Stimulated activated naive CD8-positive, alpha-beta T cell treated with anti-CD3 and anti-CD28 coated beads, Interleukin-15, amount 100 ng/mL, for 72 hours (primary cell): ENCODE measurements at regions not wholly inside any gene's neighbourhood (a gene's known extent, or its start where the extent isn't known, plus 50 kb on each side); places are given as distances from the start of the nearest gene placed in this dataset.

Experiments used
- ATAC-seq: fragments of 150-1000 bp; cut with Tn5 transposase; 2 replicates; pipeline ENCODE4 v1.10.0; 2021; ENCODE audit warnings: mild to moderate bottlenecking, moderate library complexity
- DNase-seq, 2 donors: peaks; one replicate each; pipeline ENCODE4 v3.0.0; 2021 to 2022
- H3K27ac Mint-ChIP-seq, 2 donors: one replicate each; pipeline ENCODE4 v1.8.0; 2022; ENCODE audit warnings: mild to moderate bottlenecking in 2 of 2, mixed read lengths in 2 of 2, moderate library complexity in 2 of 2
- H3K27me3 Mint-ChIP-seq: one replicate; pipeline ENCODE4 v1.8.0; 2022; ENCODE audit warnings: mixed read lengths
- H3K4me1 Mint-ChIP-seq: one replicate; pipeline ENCODE4 v1.8.0; 2022; ENCODE audit warnings: mild to moderate bottlenecking, mixed read lengths
- H3K4me3 Mint-ChIP-seq, 2 donors: one replicate each; pipeline ENCODE4 v1.8.0; 2022; ENCODE audit warnings: mild to moderate bottlenecking in 2 of 2, mixed read lengths in 2 of 2, moderate library complexity in 1 of 2
- H3K9me3 Mint-ChIP-seq, 2 donors: one replicate each; pipeline ENCODE4 v1.8.0; 2022; ENCODE audit warnings: mixed read lengths in 2 of 2

DNA sequence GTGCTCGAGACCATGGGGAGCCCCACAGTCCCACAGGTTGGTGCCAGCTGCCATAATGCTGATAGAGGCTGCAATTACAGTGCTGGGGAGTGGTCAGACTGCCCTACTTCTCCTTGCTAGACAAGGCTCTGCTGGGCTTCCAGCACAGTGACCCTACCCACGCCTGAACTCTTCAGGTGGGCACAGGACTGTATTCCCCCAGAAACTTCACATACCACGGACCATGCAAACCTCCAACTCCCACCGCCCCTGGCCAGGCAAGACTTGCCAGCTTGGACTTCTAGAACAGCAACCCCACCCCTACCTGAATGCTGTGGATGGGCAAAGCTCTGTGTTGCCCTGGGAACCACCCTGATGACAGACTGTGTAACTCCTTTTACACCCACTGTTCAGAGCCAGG lies 885.3 kb downstream of the SI start:
- Mint-ChIP-seq H3K27ac (no peak overlapping the region), H3K4me3 (no peak overlapping the region), H3K27me3 (no peaks in the 10 kb centered on the region), H3K9me3 (peaks cover 0 to 10% of the 10 kb centered on the region in 2 donors), H3K4me1 (no peaks in the 10 kb centered on the region)
- ATAC-seq (no peak), DNase-seq (no peak)

DNA sequence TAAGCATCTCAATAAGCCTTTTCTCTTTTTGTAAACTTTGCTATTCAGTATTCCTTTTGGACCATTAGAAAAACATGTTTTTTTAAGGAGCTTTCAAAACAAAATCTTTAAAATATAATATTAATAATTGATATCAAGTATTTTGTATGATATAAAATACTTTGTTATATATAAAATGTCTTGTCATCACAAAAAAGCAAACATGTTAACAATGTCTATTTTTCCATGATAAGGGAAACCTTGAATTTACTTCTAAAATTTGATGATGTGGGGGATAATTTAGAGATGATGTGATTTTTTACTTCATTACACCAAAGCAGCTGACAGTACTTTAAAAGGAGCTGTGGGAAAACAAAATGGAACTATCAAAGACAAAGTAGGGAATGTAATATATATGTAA lies 887.7 kb downstream of the SI start:
- Mint-ChIP-seq H3K9me3 (peaks cover 0 to 12% of the 10 kb centered on the region in 2 donors), H3K4me1 (no peaks in the 10 kb centered on the region), H3K4me3 (no peak overlapping the region), H3K27ac (no peak overlapping the region), H3K27me3 (no peaks in the 10 kb centered on the region)
- no peak for ATAC-seq
- DNase-seq = no peak

DNA sequence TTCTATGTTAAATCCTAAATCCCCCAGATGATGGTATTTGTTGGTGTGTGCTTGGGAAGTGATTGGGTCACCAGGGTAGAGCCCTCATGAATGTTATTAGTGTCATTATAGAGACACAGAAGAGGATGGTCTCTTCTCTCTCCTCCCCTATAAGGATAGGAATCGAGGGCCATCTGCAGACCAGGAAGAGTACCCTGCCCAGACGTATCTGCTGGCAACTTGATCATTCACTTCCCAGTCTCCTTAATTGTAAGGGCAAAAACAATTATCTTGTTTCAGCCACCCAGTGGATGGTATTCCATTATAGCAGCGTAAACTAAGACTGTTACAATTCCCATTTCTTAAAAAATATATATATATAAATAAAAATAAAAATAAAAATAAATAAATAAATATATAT lies 892.2 kb downstream of the SI start:
- Mint-ChIP-seq H3K27me3 (no peaks in the 10 kb centered on the region), H3K4me3 (no peak overlapping the region), H3K27ac (no peak overlapping the region), H3K4me1 (no peaks in the 10 kb centered on the region), H3K9me3 (peaks cover 17 to 18% of the 10 kb centered on the region in 2 donors)
- no peak for DNase-seq
- ATAC-seq = no peak

GRCh38 chr3:164179110-164179774 lies 899.1 kb downstream of the SI start:
- Mint-ChIP-seq H3K9me3 (peaks cover 19 to 22% of the 10 kb centered on the region in 2 donors), H3K4me3 (no peak overlapping the region), H3K27ac (no peak overlapping the region), H3K27me3 (no peaks in the 10 kb centered on the region), H3K4me1 (no peaks in the 10 kb centered on the region)
- DNase-seq (no peak), ATAC-seq (no peak)

DNA sequence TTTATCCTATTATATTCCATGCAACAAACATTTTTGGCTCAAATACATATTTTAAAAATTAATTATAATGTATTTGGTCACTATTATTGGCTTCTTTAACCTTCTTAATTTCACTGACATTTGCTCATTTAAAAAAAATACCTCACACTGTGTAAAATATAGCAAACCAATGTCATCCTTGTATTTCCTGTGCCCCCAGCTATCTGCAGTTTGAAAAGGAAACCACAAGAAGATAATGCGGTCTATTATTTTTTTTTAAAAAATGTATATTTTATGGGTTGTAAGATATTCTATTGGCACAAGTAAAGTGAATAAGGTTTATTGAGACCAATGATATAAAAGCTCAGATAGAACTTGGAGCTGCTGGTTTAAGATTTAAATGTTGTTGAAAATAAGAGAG lies 904.2 kb downstream of the SI start:
- Mint-ChIP-seq H3K4me3 (no peak overlapping the region), H3K4me1 (no peaks in the 10 kb centered on the region), H3K27me3 (no peaks in the 10 kb centered on the region), H3K27ac (no peak overlapping the region), H3K9me3 (peaks cover 0 to 7% of the 10 kb centered on the region in 2 donors)
- ATAC-seq (no peak), DNase-seq (no peak)

GRCh38 chr3:164155400-164155799 lies 922.9 kb downstream of the SI start:
- no peak for DNase-seq
- Mint-ChIP-seq H3K4me3 (no peak overlapping the region), H3K9me3 (peaks cover 31 to 32% of the 10 kb centered on the region in 2 donors), H3K4me1 (no peaks in the 10 kb centered on the region), H3K27me3 (no peaks in the 10 kb centered on the region), H3K27ac (no peak overlapping the region)
- no peak for ATAC-seq

DNA sequence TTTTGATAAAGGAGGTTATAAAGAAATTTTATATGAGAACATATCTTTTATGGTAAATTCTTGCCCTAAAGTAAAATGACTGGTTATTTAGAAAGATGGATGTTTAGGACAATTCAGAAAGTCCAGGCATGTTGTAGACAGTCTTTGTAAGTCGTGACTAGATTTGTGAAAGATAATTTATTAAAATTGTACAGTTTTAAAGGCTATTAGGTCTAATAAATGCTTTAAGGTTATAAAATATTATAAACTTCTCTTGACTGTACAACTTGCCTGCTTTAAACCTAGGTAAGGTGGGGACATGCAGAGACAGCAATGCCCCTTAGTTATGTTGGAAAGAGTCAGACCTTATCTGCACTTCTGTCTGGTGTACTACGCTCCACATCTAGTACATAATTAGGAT lies 933.5 kb downstream of the SI start:
- DNase-seq = no peak
- Mint-ChIP-seq H3K27me3 (no peaks in the 10 kb centered on the region), H3K4me3 (no peak overlapping the region), H3K9me3 (peaks cover 10 to 24% of the 10 kb centered on the region in 2 donors), H3K27ac (no peak overlapping the region), H3K4me1 (no peaks in the 10 kb centered on the region)
- no peak for ATAC-seq

DNA sequence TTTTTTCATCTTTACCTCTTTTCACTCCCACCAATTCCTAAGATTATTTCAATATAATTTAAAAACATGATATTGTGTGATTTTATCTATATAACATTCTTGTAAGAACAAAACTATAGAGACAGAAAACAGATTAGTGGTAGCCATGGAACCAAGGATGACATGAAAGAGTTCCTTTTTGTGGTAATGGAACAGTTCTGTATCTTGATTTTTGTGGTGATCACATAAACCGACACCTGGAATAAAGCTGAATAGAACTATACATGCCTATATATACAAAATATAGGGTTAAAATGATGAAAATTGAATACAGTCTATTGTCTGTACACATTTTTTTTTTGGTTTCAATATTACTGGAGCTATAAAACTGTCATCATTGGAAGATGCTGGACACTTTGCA lies 945.4 kb downstream of the SI start:
- Mint-ChIP-seq H3K4me1 (no peaks in the 10 kb centered on the region), H3K9me3 (no peaks in the 10 kb centered on the region), H3K27ac (no peak overlapping the region), H3K4me3 (no peak overlapping the region), H3K27me3 (no peaks in the 10 kb centered on the region)
- DNase-seq (no peak), ATAC-seq (no peak)

GRCh38 chr3:164113371-164114332 lies 964.6 kb downstream of the SI start:
- Mint-ChIP-seq H3K4me1 (no peaks in the 10 kb centered on the region), H3K9me3 (peaks cover 5 to 8% of the 10 kb centered on the region in 2 donors), H3K27ac (no peak overlapping the region), H3K27me3 (no peaks in the 10 kb centered on the region), H3K4me3 (no peak overlapping the region)
- ATAC-seq (no peak), DNase-seq (no peak)

- ATAC-seq = no peak
- H3K4me1 Mint-ChIP-seq = no peaks in the 10 kb centered on the region
- DNase-seq = no peak
- H3K27me3 Mint-ChIP-seq = no peaks in the 10 kb centered on the region
- peaks cover 9 to 10% of the 10 kb centered on the region in 2 donors for H3K9me3 Mint-ChIP-seq
- no peak overlapping the region for H3K4me3 Mint-ChIP-seq
- no peak overlapping the region for H3K27ac Mint-ChIP-seq
Measured at GRCh38 chr3:164096352-164096751, 981.9 kb downstream of the SI start.

DNA sequence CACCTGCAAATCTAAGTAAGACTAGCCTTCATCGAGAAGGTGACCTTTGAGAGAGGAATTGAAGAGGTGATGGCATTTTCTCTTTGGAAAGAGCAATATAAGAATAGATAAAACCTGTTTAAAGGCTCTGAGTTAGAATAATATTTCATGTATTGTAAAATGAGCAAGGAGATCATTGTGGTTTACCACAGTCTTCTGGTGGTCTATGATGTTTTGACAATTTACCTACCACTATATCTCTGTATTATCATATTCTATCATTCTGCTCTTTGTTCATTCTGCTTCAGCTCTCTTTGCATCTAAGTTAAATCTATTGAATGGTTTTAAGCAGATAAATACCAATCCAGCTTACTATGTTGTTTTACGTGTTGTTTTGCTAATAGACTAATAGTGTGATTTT lies 982.3 kb downstream of the SI start:
- ATAC-seq (no peak), DNase-seq (no peak)
- H3K4me1 Mint-ChIP-seq = no peaks in the 10 kb centered on the region
- no peaks in the 10 kb centered on the region for H3K27me3 Mint-ChIP-seq
- H3K27ac Mint-ChIP-seq = no peak overlapping the region
- H3K4me3 Mint-ChIP-seq = no peak overlapping the region
- H3K9me3 Mint-ChIP-seq = peaks cover 13% of the 10 kb centered on the region in 2 donors

GRCh38 chr3:164095279-164095678 lies 983.0 kb downstream of the SI start:
- Mint-ChIP-seq H3K27me3 (no peaks in the 10 kb centered on the region), H3K9me3 (peaks cover 15 to 16% of the 10 kb centered on the region in 2 donors), H3K27ac (no peak overlapping the region), H3K4me1 (no peaks in the 10 kb centered on the region), H3K4me3 (no peak overlapping the region)
- ATAC-seq (no peak), DNase-seq (no peak)

DNA sequence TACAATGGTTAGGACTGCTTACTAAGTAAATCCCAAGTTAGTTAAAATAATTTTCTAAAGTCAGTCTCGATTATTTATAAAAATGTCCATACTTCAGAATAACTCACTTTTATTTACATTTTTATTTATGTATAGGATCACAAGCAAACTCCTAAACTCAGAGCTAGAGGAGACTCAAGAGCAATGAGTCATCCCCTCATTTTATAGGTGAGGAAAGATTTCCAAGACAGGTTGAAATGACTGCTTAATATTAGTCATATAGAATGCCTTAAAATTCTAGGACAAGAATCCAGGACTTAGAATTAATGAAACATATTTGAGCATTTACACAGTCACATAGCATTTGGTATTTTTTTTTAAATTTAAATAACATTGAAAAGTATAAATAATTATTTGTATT lies 983.8 kb downstream of the SI start:
- DNase-seq (no peak), ATAC-seq (no peak)
- Mint-ChIP-seq H3K27ac (no peak overlapping the region), H3K4me1 (no peaks in the 10 kb centered on the region), H3K9me3 (peaks cover 15 to 16% of the 10 kb centered on the region in 2 donors), H3K27me3 (no peaks in the 10 kb centered on the region), H3K4me3 (no peak overlapping the region)

GRCh38 chr3:164080208-164080607 lies 998.1 kb downstream of the SI start:
- Mint-ChIP-seq H3K27me3 (no peaks in the 10 kb centered on the region), H3K9me3 (peaks cover 0 to 7% of the 10 kb centered on the region in 2 donors), H3K4me3 (no peak overlapping the region), H3K4me1 (no peaks in the 10 kb centered on the region), H3K27ac (no peak overlapping the region)
- ATAC-seq (no peak), DNase-seq (no peak)

GRCh38 chr3:164064298-164064697 lies 1014.0 kb downstream of the SI start:
- Mint-ChIP-seq H3K27me3 (no peaks in the 10 kb centered on the region), H3K4me1 (no peaks in the 10 kb centered on the region), H3K4me3 (no peak overlapping the region), H3K27ac (no peak overlapping the region), H3K9me3 (peaks cover 10 to 36% of the 10 kb centered on the region in 2 donors)
- DNase-seq (no peak), ATAC-seq (no peak)

DNA sequence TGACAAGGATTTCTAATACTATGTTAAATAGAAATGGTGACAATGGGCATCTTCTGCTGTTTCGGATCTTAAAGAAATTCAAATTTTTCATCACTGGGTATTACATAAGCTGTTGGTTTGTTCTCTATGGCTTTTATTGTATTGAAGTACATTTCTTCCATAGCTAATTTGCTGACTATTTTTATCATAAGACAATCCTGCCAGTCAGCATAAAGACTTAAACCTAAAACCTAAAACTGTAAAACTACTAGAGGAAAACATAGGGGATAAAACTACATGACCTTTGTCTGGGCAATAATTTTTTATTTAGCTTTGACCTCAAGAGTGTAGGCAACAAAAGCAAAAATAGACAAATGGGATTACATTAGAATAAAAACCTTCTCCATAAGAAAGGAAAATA lies 1017.4 kb downstream of the SI start:
- H3K9me3 Mint-ChIP-seq = peaks cover 10 to 26% of the 10 kb centered on the region in 2 donors
- H3K4me1 Mint-ChIP-seq = no peaks in the 10 kb centered on the region
- H3K4me3 Mint-ChIP-seq = no peak overlapping the region
- DNase-seq = no peak
- no peak for ATAC-seq
- no peaks in the 10 kb centered on the region for H3K27me3 Mint-ChIP-seq
- H3K27ac Mint-ChIP-seq = no peak overlapping the region
